MCF 10A (cell line): ENCODE measurements at regions not wholly inside any gene's neighbourhood (a gene's known extent, or its start where the extent isn't known, plus 50 kb on each side); places are given as distances from the start of the nearest gene placed in this dataset.
A peak's percentile ranks its signal among the peaks of the same experiment; 100 is the strongest.

Experiments
- BruUV-seq: library from RNA; stranded (reverse); fragments of 400-500 nt; replicated peaks from 2 replicates; lab custom pipeline; 2021; lab: Mats Ljungman, UMichigan
- CTCF ChIA-PET: fragments of 300-600 bp; sonication (Branson Sonifier 250); formaldehyde crosslinking; extraction: SDS; loops from one replicate; lab custom pipeline; 2021; ENCODE audit warnings: antibody characterized with exemption, inconsistent platforms; lab: Yijun Ruan, JAX
- POLR2A ChIA-PET: fragments of 300-600, 350-650 bp; sonication (Branson Sonifier 250); formaldehyde crosslinking; extraction: SDS; loops from one replicate; lab custom pipeline; 2020; ENCODE audit warnings: antibody characterized with exemption, inconsistent platforms; lab: Yijun Ruan, JAX
- DNase-seq: peaks from one replicate; pipeline ENCODE4 v3.0.0-alpha.2; 2018; ENCODE audit not compliant: unreplicated experiment
- H3K27ac Mint-ChIP-seq: one replicate; pipeline ENCODE4 v1.8.0; 2022; ENCODE audit warnings: mild to moderate bottlenecking, low read depth, mixed read lengths; ENCODE audit not compliant: unreplicated experiment
- H3K27me3 Mint-ChIP-seq: one replicate; pipeline ENCODE4 v1.8.0; 2022; ENCODE audit warnings: mixed read lengths; ENCODE audit not compliant: insufficient read depth, unreplicated experiment
- H3K36me3 Mint-ChIP-seq: one replicate; pipeline ENCODE4 v1.8.0; 2022; ENCODE audit warnings: mild to moderate bottlenecking, moderate library complexity, mixed read lengths; ENCODE audit not compliant: insufficient read depth, unreplicated experiment
- H3K4me1 Mint-ChIP-seq: one replicate; pipeline ENCODE4 v1.8.0; 2022; ENCODE audit warnings: mixed read lengths; ENCODE audit not compliant: insufficient read depth, unreplicated experiment
- H3K4me3 Mint-ChIP-seq: one replicate; pipeline ENCODE4 v1.8.0; 2022; ENCODE audit warnings: mild to moderate bottlenecking, moderate library complexity, mixed read lengths; ENCODE audit not compliant: unreplicated experiment
- H3K9me3 Mint-ChIP-seq: one replicate; pipeline ENCODE4 v1.8.0; 2022; ENCODE audit warnings: mixed read lengths; ENCODE audit not compliant: unreplicated experiment
- intact Hi-C: fragments of 100-400 bp; cut with micrococcal nuclease; formaldehyde crosslinking; loops from 2 replicates; pipeline ENCODE4 v1.14.1; 2022
- TF ChIP-seq, protein P1 (sequence below): fragments of 200-600 bp; IDR thresholded peaks from one replicate; pipeline ENCODE4 v1.8.0; 2022; ENCODE audit warnings: antibody characterized with exemption, mild to moderate bottlenecking; ENCODE audit not compliant: unreplicated experiment

GRCh38 chr1:57485643-57486042, 61.8 kb upstream of the DAB1 start:
- intact Hi-C loops, result no loop called here
- Mint-ChIP-seq H3K9me3 (no peaks in the 10 kb centered on the region), H3K36me3 (no peaks in the 10 kb centered on the region), H3K27me3 (no peaks in the 10 kb centered on the region), H3K4me1 (peaks cover 16% of the 10 kb centered on the region), H3K27ac (no peak overlapping the region), H3K4me3 (no peak overlapping the region)
- TF ChIP-seq, protein P1, sequence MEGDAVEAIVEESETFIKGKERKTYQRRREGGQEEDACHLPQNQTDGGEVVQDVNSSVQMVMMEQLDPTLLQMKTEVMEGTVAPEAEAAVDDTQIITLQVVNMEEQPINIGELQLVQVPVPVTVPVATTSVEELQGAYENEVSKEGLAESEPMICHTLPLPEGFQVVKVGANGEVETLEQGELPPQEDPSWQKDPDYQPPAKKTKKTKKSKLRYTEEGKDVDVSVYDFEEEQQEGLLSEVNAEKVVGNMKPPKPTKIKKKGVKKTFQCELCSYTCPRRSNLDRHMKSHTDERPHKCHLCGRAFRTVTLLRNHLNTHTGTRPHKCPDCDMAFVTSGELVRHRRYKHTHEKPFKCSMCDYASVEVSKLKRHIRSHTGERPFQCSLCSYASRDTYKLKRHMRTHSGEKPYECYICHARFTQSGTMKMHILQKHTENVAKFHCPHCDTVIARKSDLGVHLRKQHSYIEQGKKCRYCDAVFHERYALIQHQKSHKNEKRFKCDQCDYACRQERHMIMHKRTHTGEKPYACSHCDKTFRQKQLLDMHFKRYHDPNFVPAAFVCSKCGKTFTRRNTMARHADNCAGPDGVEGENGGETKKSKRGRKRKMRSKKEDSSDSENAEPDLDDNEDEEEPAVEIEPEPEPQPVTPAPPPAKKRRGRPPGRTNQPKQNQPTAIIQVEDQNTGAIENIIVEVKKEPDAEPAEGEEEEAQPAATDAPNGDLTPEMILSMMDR, result no peak
- no TSS peak for BruUV-seq
- DNase-seq, result peak; percentile 18
- CTCF ChIA-PET, result no interaction called here
- POLR2A ChIA-PET, result no interaction called here

DNA sequence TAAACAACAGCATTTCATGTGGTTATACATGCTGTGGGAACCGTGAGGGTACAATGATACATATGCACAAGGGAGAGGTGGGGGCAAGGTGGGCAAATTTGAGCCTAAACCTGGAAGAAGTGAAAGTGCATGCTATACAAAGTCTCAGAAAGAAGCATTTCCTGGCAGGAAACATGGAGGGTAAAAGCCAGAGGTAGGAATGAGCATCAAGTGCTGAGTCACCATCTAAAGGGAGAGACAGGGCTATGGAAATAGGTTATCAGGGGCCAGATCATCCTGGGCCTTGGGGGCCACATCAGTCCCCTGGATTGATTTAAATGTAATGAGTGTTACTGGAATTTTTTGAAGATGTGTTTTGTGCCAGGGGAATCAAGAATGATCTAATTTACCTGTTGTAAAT, 60.1 kb upstream of the DAB1 start:
- no peak overlapping the region for H3K4me3 Mint-ChIP-seq
- CTCF ChIA-PET, result no interaction called here
- no peaks in the 10 kb centered on the region for H3K27me3 Mint-ChIP-seq
- BruUV-seq, result no TSS peak
- no peaks in the 10 kb centered on the region for H3K9me3 Mint-ChIP-seq
- DNase-seq, result no peak
- H3K4me1 Mint-ChIP-seq, result peaks cover 7% of the 10 kb centered on the region
- TF ChIP-seq, protein P1, result no peak
- intact Hi-C loops, result no loop called here
- no peak overlapping the region for H3K27ac Mint-ChIP-seq
- POLR2A ChIA-PET, result no interaction called here
- no peaks in the 10 kb centered on the region for H3K36me3 Mint-ChIP-seq

DNA sequence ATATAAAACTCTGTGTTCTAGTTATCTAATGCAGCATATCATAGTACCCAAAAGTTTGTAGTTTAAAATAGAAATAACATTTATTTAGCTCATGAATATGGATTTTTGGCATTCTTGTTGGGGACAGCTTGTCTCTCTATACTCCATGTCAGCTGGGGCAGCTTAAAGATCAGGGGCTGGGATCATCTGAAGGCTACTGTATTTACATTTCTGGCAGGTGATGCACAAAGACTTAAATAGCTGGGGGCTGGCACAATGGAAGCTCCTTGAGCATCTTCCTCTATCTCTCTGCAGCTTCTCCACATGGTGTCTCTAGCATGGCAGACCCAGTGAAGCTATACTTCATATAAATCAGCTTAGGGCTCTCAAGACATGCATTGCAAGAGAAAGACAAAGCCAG, 55.6 kb upstream of the DAB1 start:
- TF ChIP-seq, protein P1, result no peak
- intact Hi-C loops, result no loop called here
- Mint-ChIP-seq H3K27me3 (no peaks in the 10 kb centered on the region), H3K27ac (no peak overlapping the region), H3K4me1 (no peaks in the 10 kb centered on the region), H3K4me3 (no peak overlapping the region), H3K9me3 (no peaks in the 10 kb centered on the region), H3K36me3 (no peaks in the 10 kb centered on the region)
- POLR2A ChIA-PET, result no interaction called here
- CTCF ChIA-PET, result interaction anchor here (0.6 to 0.7 kb wide), 2 partner anchors 21 to 276 kb away, joined by 3 read pairs; no protein-coding TSS in a partner anchor
- no TSS peak for BruUV-seq
- no peak for DNase-seq

GRCh38 chr1:57475366-57475765, 51.5 kb upstream of the DAB1 start:
- intact Hi-C loops, result no loop called here
- Mint-ChIP-seq H3K4me1 (no peaks in the 10 kb centered on the region), H3K27me3 (no peaks in the 10 kb centered on the region), H3K36me3 (peaks cover 8% of the 10 kb centered on the region), H3K4me3 (no peak overlapping the region), H3K9me3 (no peaks in the 10 kb centered on the region), H3K27ac (no peak overlapping the region)
- TF ChIP-seq, protein P1, result no peak
- no TSS peak for BruUV-seq
- CTCF ChIA-PET, result no interaction called here
- no peak for DNase-seq
- POLR2A ChIA-PET, result interaction anchor here (0.7 kb wide), 1 partner anchor 251 kb away, joined by 3 read pairs; no protein-coding TSS in a partner anchor
